SK-N-SH (cell line): ENCODE measurements at regions not wholly inside any gene's neighbourhood (a gene's known extent, or its start where the extent isn't known, plus 50 kb on each side); places are given as distances from the start of the nearest gene placed in this dataset.

Experiments
- CTCF ChIA-PET: fragments of 300-600, 350-600 bp; formaldehyde crosslinking; extraction: SDS; loops from one replicate; lab custom pipeline; 2021; lab: Yijun Ruan, JAX
- POLR2A ChIA-PET: fragments of 350-600 bp; sonication (Branson Sonifier 250); formaldehyde crosslinking; extraction: SDS; loops from one replicate; lab custom pipeline; 2020; ENCODE audit warnings: antibody characterized with exemption, inconsistent platforms; lab: Yijun Ruan, JAX
- DNase-seq: peaks from one replicate; pipeline ENCODE4 v3.0.0; 2012
- H2AFZ ChIP-seq: fragments of 200-600 bp; sonication (generic); 2 replicates; pipeline ENCODE4 v1.8.1; 2016; ENCODE audit warnings: antibody characterized with exemption, mild to moderate bottlenecking, low read depth
- H3F3A ChIP-seq: fragments of 200-600 bp; sonication (generic); replicated peaks from 2 replicates; pipeline ENCODE3; 2016; ENCODE audit warnings: antibody characterized with exemption, mild to moderate bottlenecking; ENCODE audit not compliant: insufficient read depth
- H3K27ac ChIP-seq, 2 experiments: fragments of 200-500 bp in 1 of 2; fragments of 200-600 bp in 1 of 2; sonication (Bioruptor generic) in 1 of 2; sonication (generic), shearing (Covaris generic) in 1 of 2; 2 replicates each; pipeline versions ENCODE4 v1.5.1 to v1.6.1; 2014 to 2016; ENCODE audit warnings: low read depth in 2 of 2, inconsistent platforms in 1 of 2, low read length in 1 of 2, mild to moderate bottlenecking in 1 of 2, mixed read lengths in 1 of 2
- H3K27me3 ChIP-seq: fragments of 200-600 bp; sonication (generic), shearing (Covaris generic); 2 replicates; pipeline ENCODE4 v1.6.1; 2016; ENCODE audit warnings: mixed run types; ENCODE audit not compliant: insufficient read depth
- H3K36me3 ChIP-seq, 2 experiments: fragments of 200-500 bp in 1 of 2; fragments of 200-600 bp in 1 of 2; sonication (Bioruptor generic) in 1 of 2; sonication (generic) in 1 of 2; replicated peaks in 1 of 2; 2 replicates each; pipeline versions ENCODE3 to v1.5.1; 2014 to 2016; ENCODE audit warnings: low read length in 1 of 2, mild to moderate bottlenecking in 1 of 2; ENCODE audit not compliant: insufficient read depth in 2 of 2, control insufficient read depth in 1 of 2
- H3K4me1 ChIP-seq, 2 experiments: fragments of 200-500 bp in 1 of 2; fragments of 200-600 bp in 1 of 2; sonication (Bioruptor generic) in 1 of 2; sonication (generic), shearing (Covaris generic) in 1 of 2; 2 replicates each; pipeline versions ENCODE4 v1.5.1 to v1.6.1; 2014 to 2016; ENCODE audit warnings: low read depth in 1 of 2, low read length in 1 of 2, mixed run types in 1 of 2; ENCODE audit not compliant: insufficient read depth in 2 of 2, control insufficient read depth in 1 of 2
- H3K4me2 ChIP-seq: fragments of 200-600 bp; sonication (generic), shearing (Covaris generic); 2 replicates; pipeline ENCODE4 v1.6.1; 2017; ENCODE audit warnings: mixed run types
- H3K4me3 ChIP-seq, 2 experiments: fragments of 200-500 bp in 1 of 2; fragments of 200-600 bp in 1 of 2; sonication (Bioruptor generic) in 1 of 2; sonication (generic), shearing (Covaris generic) in 1 of 2; 2 replicates each; pipeline versions ENCODE4 v1.5.1 to v1.8.1; 2014 to 2016; ENCODE audit warnings: low read depth in 2 of 2, inconsistent platforms in 1 of 2, low read length in 1 of 2, mild to moderate bottlenecking in 1 of 2, mixed read lengths in 1 of 2, moderate library complexity in 1 of 2
- H3K79me2 ChIP-seq: fragments of 200-600 bp; sonication (generic); 2 replicates; pipeline ENCODE4 v1.8.1; 2017; ENCODE audit warnings: mild to moderate bottlenecking; ENCODE audit not compliant: insufficient read depth
- H3K9ac ChIP-seq: fragments of 200-600 bp; sonication (generic); 2 replicates; pipeline ENCODE4 v1.6.1; 2017; ENCODE audit warnings: mixed run types
- H3K9me2 ChIP-seq: fragments of 200-600 bp; sonication (generic); 2 replicates; pipeline ENCODE4 v1.6.1; 2017; ENCODE audit warnings: mixed run types
- H3K9me3 ChIP-seq: fragments of 200-600 bp; sonication (generic); 2 replicates; pipeline ENCODE4 v1.6.1; 2017; ENCODE audit warnings: mixed run types, mild to moderate bottlenecking, moderate library complexity
- H4K20me1 ChIP-seq: fragments of 200-600 bp; sonication (generic); 2 replicates; pipeline ENCODE4 v1.6.1; 2017; ENCODE audit warnings: mild to moderate bottlenecking, mixed run types; ENCODE audit not compliant: insufficient read depth
- EP300 ChIP-seq, 2 experiments: IDR thresholded peaks; 2 replicates each; pipeline versions ENCODE4 v1.4.0 to v1.6.1; 2012; ENCODE audit warnings: borderline replicate concordance in 1 of 2, low read depth in 1 of 2, low read length in 1 of 2
- EZH2phosphoT487 ChIP-seq: fragments of 200-600 bp; sonication (generic); IDR thresholded peaks from 2 replicates; pipeline ENCODE4 v1.6.1; 2017; ENCODE audit warnings: low read depth, mixed run types, mild to moderate bottlenecking, antibody characterized with exemption, moderate library complexity, borderline replicate concordance
- FOSL2 ChIP-seq: IDR thresholded peaks from 2 replicates; pipeline ENCODE4 v1.4.0; 2012; ENCODE audit warnings: low read depth, mild to moderate bottlenecking, moderate library complexity, borderline replicate concordance
- FOXJ3 ChIP-seq: sonication (generic); formaldehyde crosslinking; IDR thresholded peaks from 2 replicates; pipeline ENCODE4 v1.5.1; 2020; ENCODE audit warnings: mild to moderate bottlenecking, missing genetic modification reagents
- FOXM1 ChIP-seq: IDR thresholded peaks from 2 replicates; pipeline ENCODE4 v1.4.0; 2012; ENCODE audit warnings: low read depth, mild to moderate bottlenecking
- GABPA ChIP-seq: IDR thresholded peaks from 2 replicates; pipeline ENCODE4 v1.4.0; 2012; ENCODE audit warnings: low read depth, mild to moderate bottlenecking
- RCOR1 ChIP-seq: fragments of 150-350 bp; IDR thresholded peaks from 2 replicates; pipeline ENCODE4 v1.6.1; 2017; ENCODE audit warnings: antibody characterized with exemption, low read length
- RFX5 ChIP-seq: IDR thresholded peaks from 2 replicates; pipeline ENCODE4 v1.6.1; 2012; ENCODE audit warnings: mild to moderate bottlenecking, improper control_type of control experiment, low read length
- RXRA ChIP-seq: IDR thresholded peaks from 2 replicates; pipeline ENCODE4 v1.4.0; 2012; ENCODE audit warnings: low read depth, mild to moderate bottlenecking, borderline replicate concordance
- SIN3A ChIP-seq: IDR thresholded peaks from 2 replicates; pipeline ENCODE4 v1.6.1; 2012; ENCODE audit warnings: low read depth, mild to moderate bottlenecking, low read length, moderate library complexity, borderline replicate concordance
- SMC3 ChIP-seq: IDR thresholded peaks from 2 replicates; pipeline ENCODE4 v1.6.1; 2012; ENCODE audit warnings: low read depth, low read length, improper control_type of control experiment
- TAF1 ChIP-seq: IDR thresholded peaks from 2 replicates; pipeline ENCODE4 v1.6.1; 2012; ENCODE audit warnings: low read depth, mild to moderate bottlenecking, low read length, moderate library complexity, borderline replicate concordance
- TCF12 ChIP-seq: IDR thresholded peaks from 2 replicates; pipeline ENCODE4 v1.4.0; 2012
- TEAD4 ChIP-seq: IDR thresholded peaks from 2 replicates; pipeline ENCODE4 v1.4.0; 2012; ENCODE audit warnings: mild to moderate bottlenecking, borderline replicate concordance; ENCODE audit not compliant: insufficient read depth
- WGBS: methylation state at CpG from one replicate; pipeline ENCODE4 v1.1.6; 2017; ENCODE audit warnings: low lambda C conversion rate; 5-methylcytosine and 5-hydroxymethylcytosine counted together
- TF ChIP-seq, protein P1 (sequence below): IDR thresholded peaks from 2 replicates; pipeline ENCODE4 v1.4.0; 2012; ENCODE audit warnings: low read depth, borderline replicate concordance
- TF ChIP-seq, protein P2 (sequence below): IDR thresholded peaks from 2 replicates; pipeline ENCODE4; 2012
- TF ChIP-seq, protein P3 (sequence below): fragments of 150-350 bp; IDR thresholded peaks from 2 replicates; pipeline ENCODE4 v1.6.1; 2016; ENCODE audit warnings: mild to moderate bottlenecking, low read depth, low read length
- TF ChIP-seq, protein P4 (sequence below): IDR thresholded peaks from 2 replicates; pipeline ENCODE4 v1.4.0; 2012; ENCODE audit warnings: low read depth

DNA sequence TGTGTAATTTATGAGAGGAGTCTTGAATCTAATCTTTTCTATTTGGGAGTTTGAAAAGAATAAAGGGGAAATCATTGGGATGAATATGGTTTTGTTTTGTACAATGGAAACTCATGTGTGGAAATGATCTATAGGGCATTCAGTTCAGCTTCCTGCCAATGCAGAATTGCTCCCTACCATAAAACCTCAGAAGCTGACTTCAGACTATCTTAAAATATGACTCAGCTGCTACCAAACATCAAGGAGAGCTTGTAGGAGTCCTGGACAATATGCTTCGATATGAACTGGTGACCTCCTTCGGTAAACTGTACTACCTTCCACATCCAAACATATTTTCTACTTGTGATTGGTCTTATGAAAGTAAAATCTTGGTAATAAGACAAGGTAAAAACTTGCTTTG lies 160.6 kb downstream of the CAPZA3 start:
- no peak overlapping the region for H3K27ac ChIP-seq
- H4K20me1 ChIP-seq = no peaks in the 10 kb centered on the region
- TF ChIP-seq TEAD4 (no peak), RXRA (no peak), FOXM1 (no peak), FOXJ3 (CRISPR knock-in tag) (no peak), RFX5 (no peak), TAF1 (no peak), EZH2phosphoT487 (no peak), SMC3 (no peak), TCF12 (no peak)
- TF ChIP-seq, protein P1, sequence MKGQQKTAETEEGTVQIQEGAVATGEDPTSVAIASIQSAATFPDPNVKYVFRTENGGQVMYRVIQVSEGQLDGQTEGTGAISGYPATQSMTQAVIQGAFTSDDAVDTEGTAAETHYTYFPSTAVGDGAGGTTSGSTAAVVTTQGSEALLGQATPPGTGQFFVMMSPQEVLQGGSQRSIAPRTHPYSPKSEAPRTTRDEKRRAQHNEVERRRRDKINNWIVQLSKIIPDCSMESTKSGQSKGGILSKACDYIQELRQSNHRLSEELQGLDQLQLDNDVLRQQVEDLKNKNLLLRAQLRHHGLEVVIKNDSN = no peak
- TF ChIP-seq, protein P2, sequence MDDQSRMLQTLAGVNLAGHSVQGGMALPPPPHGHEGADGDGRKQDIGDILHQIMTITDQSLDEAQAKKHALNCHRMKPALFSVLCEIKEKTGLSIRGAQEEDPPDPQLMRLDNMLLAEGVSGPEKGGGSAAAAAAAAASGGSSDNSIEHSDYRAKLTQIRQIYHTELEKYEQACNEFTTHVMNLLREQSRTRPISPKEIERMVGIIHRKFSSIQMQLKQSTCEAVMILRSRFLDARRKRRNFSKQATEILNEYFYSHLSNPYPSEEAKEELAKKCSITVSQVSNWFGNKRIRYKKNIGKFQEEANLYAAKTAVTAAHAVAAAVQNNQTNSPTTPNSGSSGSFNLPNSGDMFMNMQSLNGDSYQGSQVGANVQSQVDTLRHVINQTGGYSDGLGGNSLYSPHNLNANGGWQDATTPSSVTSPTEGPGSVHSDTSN = no peak
- H3F3A ChIP-seq = no peaks in the 10 kb centered on the region
- no peak for DNase-seq
- no peak overlapping the region for H3K4me2 ChIP-seq
- ChIA-PET CTCF (interaction anchor here (1.4 kb wide), 1 partner anchor 288 kb away, joined by 4 read pairs; no protein-coding TSS in a partner anchor), POLR2A (no interaction called here)
- H3K9ac ChIP-seq = no peak overlapping the region
- no peaks in the 10 kb centered on the region for H3K27me3 ChIP-seq
- H2AFZ ChIP-seq = no peak overlapping the region
- H3K9me3 ChIP-seq = no peaks in the 10 kb centered on the region
- H3K36me3 ChIP-seq = no peaks in the 10 kb centered on the region
- no peaks in the 10 kb centered on the region for H3K79me2 ChIP-seq
- no peak overlapping the region for H3K4me3 ChIP-seq
- 82% methylated on average over 2 of the region's 2 CpGs for WGBS
- H3K9me2 ChIP-seq = no peaks in the 10 kb centered on the region
- H3K4me1 ChIP-seq = no peaks in the 10 kb centered on the region; a peak in 1 of 4 replicates

DNA sequence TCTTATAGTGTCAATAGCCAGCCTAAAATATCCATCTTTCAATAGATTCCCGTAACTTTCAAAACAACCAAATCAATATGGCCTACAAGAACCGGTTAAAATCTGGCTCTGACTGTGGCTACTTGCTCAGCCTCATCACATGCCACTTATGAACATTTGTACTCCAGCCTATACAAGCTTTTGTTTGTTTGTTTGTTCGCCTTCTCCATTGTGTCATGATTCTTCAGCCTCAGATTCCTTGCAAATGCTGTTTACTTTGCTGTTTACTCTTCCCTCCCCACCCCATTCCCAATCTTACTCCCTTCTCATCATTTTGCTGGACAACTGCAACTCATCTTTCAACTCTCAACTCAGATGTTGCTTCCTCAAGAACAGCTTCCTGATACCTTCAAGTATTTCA lies 161.2 kb downstream of the CAPZA3 start:
- no peak overlapping the region for H3K9ac ChIP-seq

More for the DNA sequence above, 161.2 kb downstream of the CAPZA3 start:
- no peaks in the 10 kb centered on the region for H3K79me2 ChIP-seq
- no peaks in the 10 kb centered on the region for H4K20me1 ChIP-seq
- no peaks in the 10 kb centered on the region for H3F3A ChIP-seq
- no peak overlapping the region for H2AFZ ChIP-seq
- no peak for TF ChIP-seq EZH2phosphoT487
- no peak for TF ChIP-seq FOSL2
- TF ChIP-seq GABPA = no peak
- TF ChIP-seq RXRA = no peak
- TF ChIP-seq RCOR1 = no peak
- TF ChIP-seq, protein P3, sequence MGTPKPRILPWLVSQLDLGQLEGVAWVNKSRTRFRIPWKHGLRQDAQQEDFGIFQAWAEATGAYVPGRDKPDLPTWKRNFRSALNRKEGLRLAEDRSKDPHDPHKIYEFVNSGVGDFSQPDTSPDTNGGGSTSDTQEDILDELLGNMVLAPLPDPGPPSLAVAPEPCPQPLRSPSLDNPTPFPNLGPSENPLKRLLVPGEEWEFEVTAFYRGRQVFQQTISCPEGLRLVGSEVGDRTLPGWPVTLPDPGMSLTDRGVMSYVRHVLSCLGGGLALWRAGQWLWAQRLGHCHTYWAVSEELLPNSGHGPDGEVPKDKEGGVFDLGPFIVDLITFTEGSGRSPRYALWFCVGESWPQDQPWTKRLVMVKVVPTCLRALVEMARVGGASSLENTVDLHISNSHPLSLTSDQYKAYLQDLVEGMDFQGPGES = no peak
- TF ChIP-seq SIN3A = no peak
- no peak for TF ChIP-seq SMC3
- TF ChIP-seq EP300 (IDR thresholded peaks at IDR 0.05; ENCODE audit: borderline replicate concordance in 1 of 2, low read depth in 1 of 2, low read length in 1 of 2) = no peak
- TF ChIP-seq TAF1 = no peak
- TF ChIP-seq, protein P4, sequence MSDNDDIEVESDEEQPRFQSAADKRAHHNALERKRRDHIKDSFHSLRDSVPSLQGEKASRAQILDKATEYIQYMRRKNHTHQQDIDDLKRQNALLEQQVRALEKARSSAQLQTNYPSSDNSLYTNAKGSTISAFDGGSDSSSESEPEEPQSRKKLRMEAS = no peak
- H3K9me2 ChIP-seq = no peaks in the 10 kb centered on the region
- no peak overlapping the region; a peak in 1 of 4 replicates for H3K4me3 ChIP-seq
- H3K36me3 ChIP-seq = no peaks in the 10 kb centered on the region
- H3K4me1 ChIP-seq = no peaks in the 10 kb centered on the region; a peak in 1 of 4 replicates
- H3K27me3 ChIP-seq = no peaks in the 10 kb centered on the region
- H3K9me3 ChIP-seq = no peaks in the 10 kb centered on the region
- H3K27ac ChIP-seq = no peak overlapping the region
- H3K4me2 ChIP-seq = no peak overlapping the region
- ChIA-PET POLR2A (no interaction called here), CTCF (interaction anchor here (1.4 kb wide), 1 partner anchor 287 kb away, joined by 4 read pairs; no protein-coding TSS in a partner anchor)
- WGBS = 82% methylated on average over 3 of the region's 3 CpGs
- no peak for DNase-seq
